GM12878 (cell line): ENCODE measurements at regions not wholly inside any gene's neighbourhood (a gene's known extent, or its start where the extent isn't known, plus 50 kb on each side); places are given as distances from the start of the nearest gene placed in this dataset.

Experiments
- ATAC-seq: fragments of 200-7000 bp; cut with Tn5 transposase; 3 replicates; pipeline ENCODE4 v1.9.1; 2020; ENCODE audit warnings: mild to moderate bottlenecking, moderate library complexity
- BruUV-seq: library from RNA; stranded (reverse); fragments of 400-500 nt; replicated peaks from 2 replicates; lab custom pipeline; 2021; lab: Mats Ljungman, UMichigan
- CTCF ChIA-PET: fragments of 300-600 bp; sonication (Branson Sonifier 250); formaldehyde crosslinking; extraction: SDS; loops from one replicate; lab custom pipeline; 2021; ENCODE audit warnings: inconsistent platforms; lab: Yijun Ruan, JAX
- POLR2A ChIA-PET: fragments of 350-600 bp; formaldehyde crosslinking; extraction: SDS; loops from one replicate; lab custom pipeline; 2021; ENCODE audit warnings: inconsistent platforms; lab: Charles Lee
- RAD21 ChIA-PET: fragments of 300-600 bp; sonication (Branson Sonifier 250); formaldehyde crosslinking; loops from one replicate; lab custom pipeline; 2023; ENCODE audit warnings: antibody characterized with exemption; ENCODE audit not compliant: unreplicated experiment; lab: Charles Lee
- SMC1A ChIA-PET: fragments of 300-600 bp; sonication (Branson Sonifier 250); formaldehyde crosslinking; loops from one replicate; lab custom pipeline; 2023; ENCODE audit not compliant: unreplicated experiment, uncharacterized antibody; lab: Charles Lee
- DNase-seq: peaks from one replicate; pipeline ENCODE4 v3.0.0-alpha.2; 2011; ENCODE audit warnings: low read depth, low spot score
- FAIRE-seq: peaks from 3 replicates; lab custom pipeline; 2011; peaks lifted over from hg19 to GRCh38; lab: Jason Lieb, UNC
- H2AFZ ChIP-seq: 2 replicates; pipeline ENCODE4 v1.6.0; 2011; ENCODE audit warnings: low read depth, low read length, control low read depth; ENCODE audit not compliant: control insufficient read depth
- H3K27ac ChIP-seq: 2 replicates; pipeline ENCODE4 v1.5.1; 2011; ENCODE audit warnings: control low read depth; ENCODE audit not compliant: control insufficient read depth, insufficient read depth
- H3K27me3 ChIP-seq, 2 experiments: replicated peaks in 1 of 2; 2 replicates each; pipeline versions ENCODE4 v1.6.0 to v1.6.1; 2011; ENCODE audit warnings: low read length in 1 of 2; ENCODE audit not compliant: control insufficient read depth in 2 of 2, insufficient read depth in 2 of 2
- H3K36me3 ChIP-seq, 2 experiments: 2 replicates each; pipeline ENCODE4 v1.5.1; 2011; ENCODE audit warnings: low read length in 1 of 2; ENCODE audit not compliant: control insufficient read depth in 2 of 2, insufficient read depth in 2 of 2
- H3K4me1 ChIP-seq: 2 replicates; pipeline ENCODE4 v1.6.1; 2011; ENCODE audit warnings: mild to moderate bottlenecking, low read length, moderate library complexity, mixed read lengths; ENCODE audit not compliant: control insufficient read depth, insufficient read depth
- H3K4me2 ChIP-seq: 2 replicates; pipeline ENCODE4 v1.6.0; 2011; ENCODE audit warnings: control low read depth; ENCODE audit not compliant: control insufficient read depth, insufficient read depth
- H3K4me3 ChIP-seq: fragments of 200-600 bp; sonication (generic); 2 replicates; pipeline ENCODE4 v1.5.1; 2016
- H3K79me2 ChIP-seq: 2 replicates; pipeline ENCODE4 v1.6.0; 2011; ENCODE audit warnings: low read length; ENCODE audit not compliant: control insufficient read depth, insufficient read depth
- H3K9ac ChIP-seq: 2 replicates; pipeline ENCODE4 v1.8.0; 2011; ENCODE audit warnings: low read length, control low read depth, mixed read lengths; ENCODE audit not compliant: control insufficient read depth, insufficient read depth
- H3K9me3 ChIP-seq: replicated peaks from 3 replicates; pipeline ENCODE4 v1.5.1; 2011; ENCODE audit warnings: mild to moderate bottlenecking, low read length; ENCODE audit not compliant: control insufficient read depth, insufficient read depth
- H4K20me1 ChIP-seq: 2 replicates; pipeline ENCODE4 v1.6.0; 2011; ENCODE audit not compliant: control insufficient read depth, insufficient read depth
- ATF2 ChIP-seq: IDR thresholded peaks from 2 replicates; pipeline ENCODE4 v1.6.1; 2012; ENCODE audit warnings: low read length, inconsistent platforms
- CREM ChIP-seq: IDR thresholded peaks from 2 replicates; pipeline ENCODE4 v1.6.1; 2014; ENCODE audit warnings: antibody characterized with exemption, low read depth
- EGR1 ChIP-seq, 2 experiments: IDR thresholded peaks; 1 replicate in 1 of 2; 2 replicates in 1 of 2; pipeline ENCODE4 v1.6.1; 2011 to 2012; ENCODE audit warnings: low read depth in 2 of 2, low read length in 2 of 2, borderline replicate concordance in 1 of 2, mild to moderate bottlenecking in 1 of 2, moderate library complexity in 1 of 2
- FOXK2 ChIP-seq: fragments of 450-650 bp; IDR thresholded peaks from 2 replicates; pipeline ENCODE4 v1.6.1; 2017; ENCODE audit warnings: mild to moderate bottlenecking, moderate library complexity
- IRF3 ChIP-seq: fragments of 450-650 bp; IDR thresholded peaks from 2 replicates; pipeline ENCODE4 v1.6.1; 2014; ENCODE audit warnings: mild to moderate bottlenecking
- MXI1 ChIP-seq: fragments of 150-350 bp; IDR thresholded peaks from 2 replicates; pipeline ENCODE4 v1.6.1; 2011; ENCODE audit warnings: low read depth, mild to moderate bottlenecking, inconsistent platforms, low read length, improper control_type of control experiment
- RAD21 ChIP-seq: IDR thresholded peaks from 2 replicates; pipeline ENCODE4 v1.6.1; 2011; ENCODE audit warnings: mild to moderate bottlenecking, low read depth, low read length, moderate library complexity; ENCODE audit not compliant: insufficient read depth
- RUNX3 ChIP-seq: IDR thresholded peaks from 2 replicates; pipeline ENCODE4 v1.6.1; 2012; ENCODE audit warnings: low read length, inconsistent platforms
- YBX1 ChIP-seq: fragments of 450-650 bp; IDR thresholded peaks from 2 replicates; pipeline ENCODE4 v1.6.1; 2016; ENCODE audit warnings: antibody characterized with exemption
- WGBS: methylation state at CpG from one replicate; pipeline ENCODE4 v1.1.6; 2016; ENCODE audit warnings: low lambda C conversion rate; ENCODE audit not compliant: insufficient replicate concordance, insufficient coverage; ENCODE audit errors: missing lambda C conversion rate; 5-methylcytosine and 5-hydroxymethylcytosine counted together
- in situ Hi-C: fragments of 300-500 bp; cut with MboI; formaldehyde crosslinking; loops from 9 replicates; pipeline ENCODE4 v1.14.3; 2018; ENCODE audit warnings: mixed read lengths
- intact Hi-C: fragments of 100-400 bp; cut with micrococcal nuclease; formaldehyde crosslinking; loops from one replicate; pipeline ENCODE4 v1.14.2; 2022; ENCODE audit not compliant: unreplicated experiment

- no peak for DNase-seq
- Histone ChIP-seq H3K9me3 (no peaks in the 10 kb centered on the region), H3K4me3 (no peak overlapping the region), H3K4me1 (no peaks in the 10 kb centered on the region), H3K27ac (no peak overlapping the region), H4K20me1 (no peaks in the 10 kb centered on the region), H3K36me3 (no peaks in the 10 kb centered on the region), H2AFZ (no peak overlapping the region), H3K79me2 (no peaks in the 10 kb centered on the region), H3K27me3 (no peaks in the 10 kb centered on the region), H3K9ac (no peak overlapping the region), H3K4me2 (no peak overlapping the region)
- ChIA-PET POLR2A (no interaction called here), RAD21 (no interaction called here), CTCF (no interaction called here), SMC1A (no interaction called here)
- intact Hi-C loops (no loop called here), in situ Hi-C loops (no loop called here)
- TF ChIP-seq MXI1 (no peak), IRF3 (no peak), RAD21 (no peak), ATF2 (no peak), YBX1 (no peak), CREM (no peak), EGR1 (IDR thresholded peaks at IDR 0.05; ENCODE audit: borderline replicate concordance in 1 of 2, low read depth in 2 of 2, low read length in 2 of 2) (no peak), RUNX3 (no peak), FOXK2 (no peak)
- BruUV-seq = no TSS peak
- FAIRE-seq = no peak
- WGBS = 0% methylated on average over 1 of the region's 1 CpG
- no peak for ATAC-seq
Measured at GRCh38 chr3:67898916-67899315, 244.5 kb upstream of the SUCLG2 start.
